ENCODE measurements at regions not wholly inside any gene's neighbourhood (a gene's known extent, or its start where the extent isn't known, plus 50 kb on each side); places are given as distances from the start of the nearest gene placed in this dataset.

DNA sequence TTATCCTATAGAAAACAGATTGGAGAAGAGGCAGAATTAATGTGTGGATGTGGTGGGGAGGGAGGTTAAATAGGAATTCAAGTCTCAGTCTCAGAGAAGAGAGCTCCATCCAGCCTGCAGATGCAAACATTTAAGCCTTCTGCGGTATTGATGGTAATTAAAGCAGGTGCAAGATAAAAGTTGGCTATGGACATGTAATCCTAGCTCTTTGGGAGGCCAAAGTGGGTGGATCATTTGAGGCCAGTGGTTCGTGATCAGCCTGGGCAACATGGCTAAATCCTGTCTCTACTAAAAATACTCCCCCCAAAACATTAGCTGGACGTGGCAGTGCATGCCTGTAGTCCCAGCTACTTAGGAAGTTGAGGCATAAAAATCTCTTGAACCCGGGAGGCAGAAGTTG lies 332.7 kb downstream of the PABPC4L start:
- TF ChIP-seq, protein P1, sequence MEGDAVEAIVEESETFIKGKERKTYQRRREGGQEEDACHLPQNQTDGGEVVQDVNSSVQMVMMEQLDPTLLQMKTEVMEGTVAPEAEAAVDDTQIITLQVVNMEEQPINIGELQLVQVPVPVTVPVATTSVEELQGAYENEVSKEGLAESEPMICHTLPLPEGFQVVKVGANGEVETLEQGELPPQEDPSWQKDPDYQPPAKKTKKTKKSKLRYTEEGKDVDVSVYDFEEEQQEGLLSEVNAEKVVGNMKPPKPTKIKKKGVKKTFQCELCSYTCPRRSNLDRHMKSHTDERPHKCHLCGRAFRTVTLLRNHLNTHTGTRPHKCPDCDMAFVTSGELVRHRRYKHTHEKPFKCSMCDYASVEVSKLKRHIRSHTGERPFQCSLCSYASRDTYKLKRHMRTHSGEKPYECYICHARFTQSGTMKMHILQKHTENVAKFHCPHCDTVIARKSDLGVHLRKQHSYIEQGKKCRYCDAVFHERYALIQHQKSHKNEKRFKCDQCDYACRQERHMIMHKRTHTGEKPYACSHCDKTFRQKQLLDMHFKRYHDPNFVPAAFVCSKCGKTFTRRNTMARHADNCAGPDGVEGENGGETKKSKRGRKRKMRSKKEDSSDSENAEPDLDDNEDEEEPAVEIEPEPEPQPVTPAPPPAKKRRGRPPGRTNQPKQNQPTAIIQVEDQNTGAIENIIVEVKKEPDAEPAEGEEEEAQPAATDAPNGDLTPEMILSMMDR (IDR thresholded peaks at IDR 0.05): no peak
- no peak for TF ChIP-seq POLR2A (IDR thresholded peaks at IDR 0.05)
